Mesendoderm (in vitro differentiated cells): ENCODE measurements at regions not wholly inside any gene's neighbourhood (a gene's known extent, or its start where the extent isn't known, plus 50 kb on each side); places are given as distances from the start of the nearest gene placed in this dataset.
"Not testable (repeated sequence)": the region's sequence is repeated elsewhere in the genome, so short reads cannot be mapped to it uniquely, and the experiment has no call there.

ENCODE experiments used
- DNase-seq: peaks from one replicate; pipeline ENCODE4 v3.0.0; 2013
- H2AK5ac ChIP-seq: 2 replicates; pipeline ENCODE4 v1.6.1; 2013; ENCODE audit warnings: low read length, inconsistent platforms
- H2BK120ac ChIP-seq: 2 replicates; pipeline ENCODE4 v1.6.1; 2013; ENCODE audit warnings: low read depth, mild to moderate bottlenecking, low read length, moderate library complexity, mixed read lengths
- H2BK15ac ChIP-seq: replicated peaks from 2 replicates; pipeline ENCODE4 v1.6.1; 2013; ENCODE audit warnings: low read depth, mild to moderate bottlenecking, moderate library complexity
- H2BK5ac ChIP-seq: 2 replicates; pipeline ENCODE4 v1.6.1; 2013; ENCODE audit warnings: low read length, inconsistent platforms
- H3K18ac ChIP-seq: 2 replicates; pipeline ENCODE4 v1.6.1; 2013; ENCODE audit warnings: mild to moderate bottlenecking, low read length, mixed read lengths
- H3K23ac ChIP-seq: one replicate; pipeline ENCODE4 v1.6.1; 2013; ENCODE audit warnings: low read length
- H3K27ac ChIP-seq: 2 replicates; pipeline ENCODE4 v1.5.1; 2013; ENCODE audit warnings: low read depth, mild to moderate bottlenecking, inconsistent platforms, low read length, moderate library complexity
- H3K27me3 ChIP-seq: 2 replicates; pipeline ENCODE4 v1.6.1; 2013; ENCODE audit warnings: low read length, control low read depth, mild to moderate bottlenecking, inconsistent platforms; ENCODE audit not compliant: insufficient read depth, poor library complexity
- H3K36me3 ChIP-seq: 2 replicates; pipeline ENCODE4 v1.6.1; 2013; ENCODE audit warnings: low read length, inconsistent platforms; ENCODE audit not compliant: control insufficient read depth, insufficient read depth
- H3K4ac ChIP-seq: one replicate; pipeline ENCODE4 v1.6.1; 2013; ENCODE audit warnings: low read depth, mild to moderate bottlenecking, low read length, moderate library complexity
- H3K4me1 ChIP-seq: 2 replicates; pipeline ENCODE4 v1.6.1; 2013; ENCODE audit warnings: low read depth, low read length, inconsistent platforms; ENCODE audit not compliant: control insufficient read depth
- H3K4me2 ChIP-seq: 2 replicates; pipeline ENCODE4 v1.6.1; 2013; ENCODE audit warnings: low read length
- H3K4me3 ChIP-seq: 2 replicates; pipeline ENCODE4 v1.5.1; 2013; ENCODE audit warnings: mild to moderate bottlenecking, low read length
- H3K56ac ChIP-seq: one replicate; pipeline ENCODE4 v1.6.1; 2013; ENCODE audit warnings: low read length
- H3K79me1 ChIP-seq: 2 replicates; pipeline ENCODE4 v1.6.1; 2013; ENCODE audit warnings: low read length, inconsistent platforms
- H3K79me2 ChIP-seq: 2 replicates; pipeline ENCODE4 v1.6.1; 2013; ENCODE audit warnings: mild to moderate bottlenecking, low read length; ENCODE audit not compliant: control insufficient read depth, insufficient read depth
- H3K9ac ChIP-seq: 2 replicates; pipeline ENCODE4 v1.6.1; 2013; ENCODE audit warnings: low read length, inconsistent platforms
- H4K5ac ChIP-seq: one replicate; pipeline ENCODE4 v1.6.1; 2013; ENCODE audit warnings: low read length
- H4K8ac ChIP-seq: one replicate; pipeline ENCODE4 v1.6.1; 2013; ENCODE audit warnings: low read depth, mild to moderate bottlenecking, control low read depth, low read length, moderate library complexity
- WGBS: extraction: QIAGEN DNeasy Blood & Tissue Kit; methylation state at CpG from one replicate; pipeline ENCODE4 v1.1.7; 2013; ENCODE audit warnings: low lambda C conversion rate, missing lambda C conversion rate; ENCODE audit not compliant: insufficient coverage; ENCODE audit errors: extremely low coverage; 5-methylcytosine and 5-hydroxymethylcytosine counted together

DNA sequence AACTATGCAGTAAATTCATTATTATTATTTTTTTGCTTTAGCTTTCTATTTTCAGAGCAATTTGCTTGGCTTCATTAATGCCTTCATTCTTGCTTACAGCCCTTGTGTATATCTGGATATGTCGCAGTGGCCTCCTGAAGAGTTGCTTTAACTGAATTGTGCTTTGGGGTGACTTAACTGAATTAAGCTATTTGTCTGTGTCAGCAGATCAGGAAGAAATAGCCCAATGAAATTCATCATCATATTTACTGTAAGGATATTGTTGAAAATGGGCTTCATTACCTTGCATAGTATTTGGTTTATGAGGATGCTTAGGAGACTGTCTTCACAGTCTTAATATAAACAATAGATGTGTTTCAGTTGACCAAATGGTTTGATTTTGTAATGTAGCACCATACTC lies 59.7 kb upstream of the PIP4K2A start:
- H3K4me2 ChIP-seq = no peak overlapping the region
- no peak overlapping the region for H3K18ac ChIP-seq
- H3K4me3 ChIP-seq = no peak overlapping the region
- no peaks in the 10 kb centered on the region for H3K79me2 ChIP-seq
- no peaks in the 10 kb centered on the region for H3K27me3 ChIP-seq
- no peak overlapping the region for H3K9ac ChIP-seq
- no peak overlapping the region for H3K56ac ChIP-seq
- no peak overlapping the region for H2BK5ac ChIP-seq
- H3K4me1 ChIP-seq = no peaks in the 10 kb centered on the region
- H3K4ac ChIP-seq = no peak overlapping the region
- no peak overlapping the region for H2AK5ac ChIP-seq
- no peak overlapping the region for H2BK120ac ChIP-seq
- no peak overlapping the region for H4K5ac ChIP-seq
- DNase-seq = no peak
- H3K36me3 ChIP-seq = no peaks in the 10 kb centered on the region
- no peak overlapping the region for H4K8ac ChIP-seq
- no CpG with 5 or more reads among the region's 1 CpG for whole genome bisulfite sequencing
- H2BK15ac ChIP-seq = no peak overlapping the region
- H3K27ac ChIP-seq = no peak overlapping the region
- H3K79me1 ChIP-seq = no peaks in the 10 kb centered on the region
- H3K23ac ChIP-seq = no peak overlapping the region

- not testable (repeated sequence) for H3K18ac ChIP-seq, H2AK5ac ChIP-seq, H3K79me2 ChIP-seq, H3K27ac ChIP-seq, H3K36me3 ChIP-seq, H3K4me3 ChIP-seq, H2BK5ac ChIP-seq, H3K23ac ChIP-seq, H3K27me3 ChIP-seq, H2BK120ac ChIP-seq, H3K4me2 ChIP-seq, H2BK15ac ChIP-seq, H3K4me1 ChIP-seq, DNase-seq, H3K9ac ChIP-seq, H4K5ac ChIP-seq, H4K8ac ChIP-seq, H3K56ac ChIP-seq, H3K79me1 ChIP-seq, H3K4ac ChIP-seq
- no CpG with 5 or more reads among the region's 5 CpGs for WGBS
Measured at GRCh38 chr10:22771631-22772030, 57.3 kb upstream of the PIP4K2A start.

DNA sequence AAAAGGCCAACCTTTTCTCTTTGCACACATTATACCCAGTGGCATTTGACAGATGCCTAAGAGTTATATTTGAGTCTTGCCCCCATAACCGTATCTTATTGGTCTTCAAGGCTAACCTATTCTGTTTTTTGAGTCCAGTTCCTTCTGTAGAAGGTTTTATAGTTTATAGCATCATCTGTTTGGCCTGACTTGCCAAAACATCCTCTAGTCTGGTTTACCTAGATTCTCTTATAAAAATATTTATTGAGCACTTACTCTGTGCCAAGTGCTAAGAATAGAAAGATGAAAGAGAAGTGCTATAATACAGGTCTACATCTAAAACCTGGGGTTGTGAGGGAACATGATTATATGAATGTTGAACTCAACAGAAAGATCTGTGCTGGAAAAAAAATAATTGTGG lies 55.9 kb upstream of the PIP4K2A start:
- H2BK5ac ChIP-seq = no peak overlapping the region
- H3K27ac ChIP-seq = no peak overlapping the region
- no peak overlapping the region for H3K23ac ChIP-seq
- H2BK15ac ChIP-seq = no peak overlapping the region
- H3K4me1 ChIP-seq = no peaks in the 10 kb centered on the region
- no peak overlapping the region for H3K4me2 ChIP-seq
- no peak overlapping the region for H2AK5ac ChIP-seq
- H3K4me3 ChIP-seq = no peak overlapping the region
- no peak overlapping the region for H3K9ac ChIP-seq
- H4K8ac ChIP-seq = no peak overlapping the region
- no peak overlapping the region for H3K18ac ChIP-seq
- H3K56ac ChIP-seq = no peak overlapping the region
- H3K36me3 ChIP-seq = no peaks in the 10 kb centered on the region
- H3K79me2 ChIP-seq = no peaks in the 10 kb centered on the region
- H3K4ac ChIP-seq = no peak overlapping the region
- DNase-seq = no peak
- WGBS = no CpG with 5 or more reads among the region's 1 CpG
- no peaks in the 10 kb centered on the region for H3K27me3 ChIP-seq
- no peaks in the 10 kb centered on the region for H3K79me1 ChIP-seq
- no peak overlapping the region for H4K5ac ChIP-seq
- no peak overlapping the region for H2BK120ac ChIP-seq

DNA sequence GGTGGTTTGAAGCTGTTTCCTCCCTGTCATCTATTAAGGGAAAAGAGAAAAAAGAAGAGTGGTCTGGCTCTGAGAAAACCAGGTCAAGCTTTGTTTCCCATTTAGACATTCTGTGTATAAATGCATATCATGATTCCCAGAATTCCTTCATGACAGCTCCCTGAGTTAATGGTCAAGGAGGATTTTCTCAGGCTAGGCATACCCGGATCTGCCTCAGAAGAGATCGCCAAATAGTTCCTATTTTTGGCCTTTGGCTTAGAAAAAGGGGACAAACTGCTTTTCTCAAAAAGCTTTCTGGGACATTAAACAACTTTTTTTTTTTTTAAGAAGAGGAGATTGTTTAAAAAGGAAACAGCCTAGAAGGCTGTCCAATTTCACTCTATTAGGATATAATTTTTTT lies 53.5 kb upstream of the PIP4K2A start:
- Histone ChIP-seq H2AK5ac (no peak overlapping the region), H3K79me2 (no peaks in the 10 kb centered on the region), H3K9ac (no peak overlapping the region), H2BK120ac (no peak overlapping the region), H3K4ac (no peak overlapping the region), H3K36me3 (no peaks in the 10 kb centered on the region), H3K23ac (no peak overlapping the region), H3K27me3 (no peaks in the 10 kb centered on the region), H3K4me2 (no peak overlapping the region), H3K18ac (no peak overlapping the region), H4K5ac (no peak overlapping the region), H3K4me1 (no peaks in the 10 kb centered on the region), H2BK15ac (no peak overlapping the region), H3K79me1 (no peaks in the 10 kb centered on the region), H3K27ac (no peak overlapping the region), H2BK5ac (no peak overlapping the region), H3K4me3 (no peak overlapping the region), H4K8ac (no peak overlapping the region), H3K56ac (no peak overlapping the region)
- no peak for DNase-seq
- no CpG with 5 or more reads among the region's 2 CpGs for WGBS

- Histone ChIP-seq H3K79me1 (no peaks in the 10 kb centered on the region), H3K4me3 (no peak overlapping the region)
- WGBS = no CpG with 5 or more reads among the region's 3 CpGs
Measured at GRCh38 chr10:22766693-22767092, 52.3 kb upstream of the PIP4K2A start.

GRCh38 chr10:22765660-22766547 lies 51.5 kb upstream of the PIP4K2A start:
- DNase-seq = no peak
- no peaks in the 10 kb centered on the region for H3K36me3 ChIP-seq
- no peaks in the 10 kb centered on the region for H3K4me1 ChIP-seq
- no peak overlapping the region for H3K27ac ChIP-seq
- WGBS = no CpG with 5 or more reads among the region's 6 CpGs
- H3K56ac ChIP-seq = no peak overlapping the region
- no peak overlapping the region for H3K23ac ChIP-seq
- H4K8ac ChIP-seq = no peak overlapping the region
- H3K4me3 ChIP-seq = no peak overlapping the region
- H3K79me1 ChIP-seq = no peaks in the 10 kb centered on the region
- H3K79me2 ChIP-seq = no peaks in the 10 kb centered on the region
- H3K18ac ChIP-seq = no peak overlapping the region
- H2BK120ac ChIP-seq = no peak overlapping the region
- H3K4me2 ChIP-seq = no peak overlapping the region
- no peak overlapping the region for H2AK5ac ChIP-seq
- H3K4ac ChIP-seq = no peak overlapping the region
- no peak overlapping the region for H3K9ac ChIP-seq
- no peak overlapping the region for H4K5ac ChIP-seq
- no peak overlapping the region for H2BK5ac ChIP-seq
- no peaks in the 10 kb centered on the region for H3K27me3 ChIP-seq
- H2BK15ac ChIP-seq = no peak overlapping the region

More at GRCh38 chr10:22766693-22767092, 52.3 kb upstream of the PIP4K2A start:
- H4K8ac ChIP-seq = no peak overlapping the region
- H2BK15ac ChIP-seq = no peak overlapping the region
- no peak overlapping the region for H3K27ac ChIP-seq
- no peak overlapping the region for H3K4me2 ChIP-seq
- no peak overlapping the region for H2BK120ac ChIP-seq
- H3K18ac ChIP-seq = no peak overlapping the region
- H4K5ac ChIP-seq = no peak overlapping the region
- H3K4ac ChIP-seq = no peak overlapping the region
- no peaks in the 10 kb centered on the region for H3K27me3 ChIP-seq
- H2AK5ac ChIP-seq = no peak overlapping the region
- no peaks in the 10 kb centered on the region for H3K36me3 ChIP-seq
- H3K23ac ChIP-seq = no peak overlapping the region
- H3K4me1 ChIP-seq = no peaks in the 10 kb centered on the region
- H3K9ac ChIP-seq = no peak overlapping the region
- H3K56ac ChIP-seq = no peak overlapping the region
- DNase-seq = no peak
- no peaks in the 10 kb centered on the region for H3K79me2 ChIP-seq
- no peak overlapping the region for H2BK5ac ChIP-seq
